GM19025 (cell line): ENCODE measurements at regions not wholly inside any gene's neighbourhood (a gene's known extent, or its start where the extent isn't known, plus 50 kb on each side); places are given as distances from the start of the nearest gene placed in this dataset.

ENCODE experiments used
- ATAC-seq: cut with Tn5 transposase; IDR thresholded peaks from one replicate; pipeline ENCODE4 v1.9.1; 2021; ENCODE audit warnings: mild to moderate bottlenecking, low read depth, moderate library complexity; ENCODE audit not compliant: unreplicated experiment

DNA sequence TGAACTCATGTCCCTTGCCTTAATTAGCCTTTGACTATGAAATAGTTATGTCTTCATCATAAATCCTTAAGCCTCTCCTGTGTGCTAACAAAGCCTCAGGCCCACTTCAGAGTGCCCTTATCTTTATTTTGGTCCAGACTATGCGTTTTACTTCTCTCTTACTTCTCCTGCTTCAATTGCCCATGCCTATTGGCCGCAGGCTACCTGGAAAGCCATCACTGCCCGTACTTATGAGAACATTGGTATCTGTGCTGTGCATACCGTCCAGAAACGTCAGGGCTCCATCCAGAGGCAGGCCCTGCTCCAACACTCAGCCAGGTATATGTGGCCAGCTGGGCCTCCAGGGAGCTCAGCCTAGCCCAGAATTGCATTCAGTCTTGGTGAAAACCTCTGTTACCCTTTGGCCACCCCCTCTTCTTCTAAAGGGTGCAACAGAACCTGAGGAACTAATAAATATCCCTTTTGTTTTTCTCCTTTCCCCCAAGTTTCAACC is 212.4 kb upstream of the MTPN start:
- ATAC-seq, result no peak

DNA sequence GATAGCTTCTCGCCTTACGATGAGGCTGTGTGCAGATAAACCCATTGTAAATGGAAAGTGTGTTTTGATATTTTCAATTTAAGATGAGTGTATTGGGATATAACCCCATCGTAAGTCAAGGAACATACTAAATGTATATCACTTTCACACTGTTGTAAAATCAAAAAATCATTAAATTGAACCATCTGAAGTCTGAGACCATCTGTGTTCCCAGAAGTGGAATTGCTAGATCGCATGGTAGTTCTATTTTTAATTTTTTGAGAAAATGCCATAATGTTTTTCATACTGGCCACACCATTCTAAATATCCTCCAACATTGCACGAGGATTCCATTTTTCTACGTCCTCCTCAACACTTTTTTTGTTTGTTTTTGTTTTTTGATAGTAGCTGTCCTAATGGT is 209.1 kb upstream of the MTPN start:
- no peak for ATAC-seq

DNA sequence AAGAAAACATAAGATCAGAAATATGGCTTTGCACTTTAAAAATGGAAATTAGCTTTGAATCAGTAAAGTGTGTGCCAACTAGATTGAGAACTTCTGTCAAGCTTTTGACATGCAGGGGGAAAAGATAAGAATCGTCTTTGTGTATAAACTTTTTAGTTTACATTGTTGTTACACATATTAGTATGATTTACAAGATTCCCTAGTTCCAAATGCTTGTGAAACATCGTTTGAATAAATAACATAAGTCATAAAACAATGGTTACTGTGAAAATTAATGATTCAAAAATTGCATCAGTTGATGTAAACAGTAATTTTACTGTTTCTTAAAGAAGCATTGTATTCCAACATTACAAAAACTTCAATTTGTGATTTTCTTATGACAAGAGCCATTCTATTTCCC is 207.6 kb upstream of the MTPN start:
- no peak for ATAC-seq

DNA sequence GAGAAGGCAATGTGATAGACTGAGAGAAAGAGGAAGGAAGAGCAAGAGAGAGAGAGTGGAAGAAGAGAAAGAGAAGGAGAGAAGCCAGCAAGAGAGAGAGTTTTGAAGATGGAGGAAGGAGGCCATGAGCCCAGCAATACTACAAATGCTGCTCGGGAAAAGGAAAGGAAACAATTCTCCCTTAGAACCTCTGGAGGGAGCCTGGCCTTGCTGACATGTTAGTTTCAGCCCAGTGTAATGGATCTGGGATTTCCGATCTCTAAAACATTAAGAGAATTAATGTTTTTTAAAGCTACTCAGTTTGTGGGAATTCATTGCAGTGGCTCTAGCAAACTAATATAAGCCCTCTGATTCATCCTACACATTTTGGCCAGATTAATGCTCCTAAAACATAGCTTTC is 206.8 kb upstream of the MTPN start:
- no peak for ATAC-seq

DNA sequence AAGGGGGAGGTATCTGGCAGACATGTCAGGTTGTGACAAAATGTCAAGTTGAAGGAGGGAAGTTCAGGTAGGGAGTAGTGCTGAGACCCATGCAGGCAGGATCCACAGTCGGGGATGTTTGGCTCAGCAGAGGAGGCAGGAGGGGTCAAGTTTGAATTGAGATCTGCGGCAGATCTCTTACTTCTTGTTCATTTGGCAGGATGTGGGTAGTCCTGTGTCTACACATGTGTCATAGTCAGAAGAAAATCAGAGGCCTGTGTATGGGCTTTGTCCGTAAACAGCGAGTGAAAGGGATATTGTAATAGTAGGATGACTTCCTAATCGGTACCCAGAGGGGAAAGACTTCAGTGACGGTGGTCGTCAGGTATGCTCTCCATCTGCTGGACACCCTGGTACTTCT is 203.8 kb upstream of the MTPN start:
- no peak for ATAC-seq

DNA sequence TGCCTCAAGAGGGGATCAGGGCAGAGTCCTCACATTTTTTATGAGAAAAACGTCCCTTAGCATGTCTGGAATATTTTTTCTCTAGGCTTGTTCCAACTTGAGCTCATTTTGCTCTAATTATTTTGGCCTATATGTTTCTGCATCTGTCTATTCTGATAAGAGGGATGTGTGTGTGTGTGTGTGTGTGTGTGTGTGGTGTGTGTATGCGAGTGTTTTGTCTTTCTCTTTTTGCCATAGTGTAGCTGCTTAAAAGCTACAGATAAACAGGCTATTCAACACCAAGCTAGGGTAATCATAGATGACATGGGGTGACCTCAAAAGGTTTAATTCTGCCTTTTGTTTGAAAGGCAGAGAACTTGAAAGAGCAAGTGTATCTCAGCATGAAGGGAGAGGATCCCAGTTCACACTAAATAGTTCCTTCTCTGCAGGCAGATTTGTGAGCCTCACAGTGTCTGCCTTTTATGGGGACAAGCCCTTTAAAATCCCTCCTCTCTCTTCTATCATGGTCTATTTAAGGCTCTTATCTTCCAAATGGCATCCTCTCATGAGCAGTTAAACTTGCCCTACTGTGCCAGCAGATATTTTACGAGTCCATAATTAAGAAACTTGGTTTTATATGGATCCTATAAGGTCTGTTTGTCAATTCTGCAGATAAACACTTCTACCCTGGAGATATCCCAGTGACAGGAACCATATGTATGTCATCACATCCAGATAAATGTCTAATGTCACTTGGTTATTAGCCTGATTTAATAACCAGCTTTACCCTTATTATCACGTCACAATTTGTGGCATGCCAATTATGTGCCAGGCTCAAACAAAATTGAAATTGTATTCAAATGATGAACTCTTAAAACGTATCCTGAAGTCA is 202.9 kb upstream of the MTPN start:
- no peak for ATAC-seq

DNA sequence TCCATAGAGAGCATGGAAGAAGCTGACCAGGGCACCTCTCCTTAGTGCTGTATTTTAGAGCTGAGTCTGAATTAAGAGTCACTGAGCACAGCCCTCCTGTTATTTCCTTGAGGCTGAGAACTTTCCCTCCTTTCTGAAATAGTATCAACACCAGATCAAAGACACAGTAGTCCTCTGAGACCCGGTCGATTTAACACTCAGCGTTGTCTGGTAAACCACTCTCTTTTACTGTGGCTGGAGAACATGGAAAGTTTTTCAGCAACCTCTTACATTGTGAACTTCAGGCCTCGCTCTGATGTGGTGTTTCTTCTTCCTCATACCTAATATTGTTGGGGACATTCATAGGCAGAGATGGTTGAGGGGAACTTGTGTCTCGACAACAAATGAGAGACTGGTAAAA is 202.0 kb upstream of the MTPN start:
- ATAC-seq, result no peak

DNA sequence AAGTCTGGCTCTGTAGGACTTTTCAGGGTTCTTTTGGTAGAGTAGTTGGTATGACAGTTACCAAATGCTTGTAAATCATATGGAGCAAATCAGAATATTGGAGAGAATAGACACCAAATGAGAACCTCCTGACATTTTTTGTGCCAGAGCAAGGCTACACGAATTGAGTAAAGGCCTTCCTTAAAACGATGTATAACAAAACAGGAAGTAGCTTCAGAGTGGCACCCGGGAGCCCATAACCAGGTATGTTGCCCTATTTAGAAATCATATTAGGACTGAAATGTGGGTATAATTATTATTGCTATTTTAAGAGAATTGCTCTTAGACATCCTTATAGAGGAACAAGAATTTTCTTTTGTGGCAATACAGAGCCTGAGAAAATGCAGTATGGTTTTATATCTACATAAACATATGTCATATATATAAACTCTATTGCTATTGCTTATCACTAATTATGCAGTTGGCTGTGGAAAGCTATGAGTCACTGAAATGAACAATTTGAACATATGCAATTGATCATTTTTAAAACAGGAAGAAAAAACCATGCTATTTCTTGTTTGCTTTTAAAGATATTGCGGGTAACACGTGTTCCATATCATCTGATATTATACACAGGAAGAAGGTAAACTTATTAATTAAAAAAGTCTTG is 197.4 kb upstream of the MTPN start:
- ATAC-seq, result no peak

DNA sequence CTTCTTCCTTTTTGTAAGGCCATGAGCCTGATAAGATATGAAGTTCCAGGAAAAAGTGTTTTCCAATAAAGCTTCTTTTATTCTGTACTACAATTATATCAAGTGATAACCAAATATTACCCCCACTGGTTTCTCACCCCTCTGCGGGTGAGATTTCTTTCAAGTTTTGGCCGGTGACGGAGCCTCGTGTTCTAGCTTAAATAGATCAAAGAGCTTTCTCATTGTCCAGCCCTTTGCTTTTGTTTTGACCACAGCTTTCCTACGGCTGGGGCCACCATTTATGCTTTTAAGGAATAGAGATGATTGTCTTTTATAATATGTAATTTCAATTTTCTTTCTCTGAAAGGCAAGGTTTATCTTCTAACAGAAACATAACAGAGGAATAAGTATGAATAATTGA is 196.7 kb upstream of the MTPN start:
- no peak for ATAC-seq

DNA sequence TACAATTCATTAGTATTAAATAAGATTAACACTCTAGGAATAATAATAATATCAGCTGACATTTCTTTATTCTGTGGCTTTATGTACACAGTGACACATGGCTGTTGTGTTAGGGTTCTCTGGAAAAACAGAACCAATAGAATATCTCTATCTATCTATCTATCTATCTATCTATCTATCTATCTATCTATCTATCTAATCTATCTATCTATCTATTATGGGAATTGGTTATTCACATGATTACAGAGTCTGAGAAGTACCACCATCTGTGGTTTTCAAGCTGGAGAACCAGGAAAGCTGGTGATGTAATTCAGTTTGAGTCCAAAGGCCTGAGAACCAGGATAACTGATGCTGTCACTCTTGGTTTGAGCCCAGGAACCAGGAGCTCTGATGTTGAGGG is 194.1 kb upstream of the MTPN start:
- no peak for ATAC-seq

DNA sequence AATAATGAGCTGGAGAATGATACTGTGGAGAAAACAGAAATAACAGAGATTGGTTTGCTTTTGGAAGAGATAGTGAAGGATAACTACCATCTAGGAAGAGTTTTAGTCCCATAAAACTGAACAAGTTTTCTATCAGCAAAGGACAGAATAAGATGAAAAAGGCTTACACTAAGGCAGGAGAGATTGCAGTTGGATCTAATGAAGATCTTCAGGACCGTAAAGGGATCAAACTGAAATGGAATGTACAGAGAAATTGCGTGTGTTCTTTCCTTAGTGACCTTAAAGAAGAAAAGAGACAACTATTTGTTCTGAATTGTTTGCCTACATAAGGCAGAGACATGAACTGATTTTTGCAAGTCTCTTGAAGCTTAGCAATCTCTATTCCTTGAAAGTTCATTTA is 191.7 kb upstream of the MTPN start:
- no peak for ATAC-seq

DNA sequence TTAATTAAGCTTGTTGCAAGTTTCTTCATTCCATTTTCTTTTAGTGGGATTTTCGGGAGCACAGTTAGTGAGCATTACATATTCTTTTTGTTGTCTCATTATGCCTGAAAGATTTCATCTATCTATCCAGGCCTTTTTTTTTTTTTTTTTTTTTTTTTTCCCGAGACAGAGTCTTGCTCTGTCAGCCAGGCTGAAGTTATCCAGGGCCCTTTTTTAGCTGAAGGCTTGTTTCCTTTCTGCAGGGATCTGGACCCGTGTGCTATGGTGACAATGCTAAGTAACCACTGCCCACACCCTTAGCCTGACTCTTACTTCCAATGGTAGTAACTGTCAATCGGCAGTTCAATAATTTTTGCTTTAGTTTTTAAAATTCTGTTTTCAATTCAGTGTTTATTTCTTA is 190.8 kb upstream of the MTPN start:
- no peak for ATAC-seq

DNA sequence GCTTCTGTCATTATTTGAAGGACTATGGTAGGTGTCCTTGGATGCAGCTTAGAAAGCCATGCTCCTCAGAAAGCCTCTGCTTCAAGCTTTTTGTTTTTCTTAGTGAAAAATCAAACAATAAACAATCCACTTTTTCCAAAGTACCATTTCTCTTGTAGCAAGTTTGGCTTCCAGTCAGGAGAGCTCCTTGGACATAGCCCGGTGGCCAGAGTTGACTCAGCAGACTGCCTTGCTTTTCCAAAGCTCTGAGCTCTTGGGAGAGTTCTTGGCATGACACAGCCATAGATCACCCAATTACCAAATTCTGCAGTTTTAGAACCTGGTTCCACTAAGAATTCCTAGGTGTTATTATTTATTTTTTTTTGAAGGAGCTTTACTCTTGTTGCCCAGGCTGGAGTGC is 189.4 kb upstream of the MTPN start:
- ATAC-seq, result no peak

DNA sequence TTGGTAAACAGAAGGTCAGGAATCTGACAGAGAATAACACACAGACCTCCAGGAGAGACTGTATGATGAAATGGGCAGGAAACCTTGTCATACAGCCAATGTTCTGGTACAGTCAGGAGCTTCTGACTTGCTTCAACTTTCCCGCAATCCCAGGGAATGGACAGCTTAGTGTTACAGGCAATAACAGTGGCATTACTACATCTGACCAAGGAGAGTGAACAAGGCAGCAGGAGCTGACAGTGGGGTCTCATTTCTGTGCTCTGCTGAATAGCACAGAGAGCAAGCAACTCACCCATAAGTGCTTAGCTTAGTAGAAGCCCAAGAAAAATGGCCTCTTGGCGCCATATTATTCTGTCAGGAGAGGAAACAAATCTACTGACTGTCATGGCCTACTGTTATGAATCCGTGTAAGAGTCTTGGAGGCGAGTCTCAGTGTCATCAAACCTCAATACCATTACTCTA is 186.2 kb upstream of the MTPN start:
- ATAC-seq, result no peak

DNA sequence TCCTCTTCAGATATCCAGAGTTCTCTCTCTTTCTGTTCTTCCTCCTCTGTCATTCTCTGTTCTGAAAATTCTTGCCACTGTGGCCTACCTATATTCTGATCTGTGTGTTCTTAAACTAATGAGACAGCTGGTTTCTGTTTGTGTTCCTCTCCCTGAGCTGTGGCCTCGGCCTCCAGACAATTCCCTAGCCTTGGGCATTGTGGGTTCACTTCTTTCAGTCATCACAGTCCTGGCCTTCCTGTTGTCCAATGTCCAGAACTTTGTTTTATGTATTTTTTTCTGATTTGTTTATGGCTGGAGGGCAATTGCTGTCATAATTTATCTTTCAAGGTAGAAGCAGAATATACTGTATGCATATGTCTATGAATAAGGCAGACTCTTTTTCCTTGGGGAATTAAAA is 173.2 kb upstream of the MTPN start:
- ATAC-seq, result no peak

DNA sequence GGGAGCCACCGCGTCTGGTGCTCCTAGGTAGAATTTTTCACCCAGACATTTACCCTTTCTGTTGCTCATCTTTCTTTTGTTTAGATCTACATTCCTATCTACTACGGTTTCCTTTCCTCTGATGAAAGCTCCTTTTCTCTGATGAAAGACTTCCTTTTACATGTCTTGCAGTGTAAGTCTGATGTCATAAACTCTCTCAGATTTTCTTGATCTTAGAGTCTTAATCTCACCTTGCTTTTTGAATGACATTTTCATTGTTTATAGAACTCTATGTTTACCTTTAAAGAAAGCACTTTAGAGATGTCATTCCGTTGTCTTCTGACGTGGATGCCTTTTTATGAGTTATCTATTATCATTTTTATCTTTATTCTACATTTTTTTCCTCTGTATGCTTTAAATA is 171.8 kb upstream of the MTPN start:
- ATAC-seq, result no peak

DNA sequence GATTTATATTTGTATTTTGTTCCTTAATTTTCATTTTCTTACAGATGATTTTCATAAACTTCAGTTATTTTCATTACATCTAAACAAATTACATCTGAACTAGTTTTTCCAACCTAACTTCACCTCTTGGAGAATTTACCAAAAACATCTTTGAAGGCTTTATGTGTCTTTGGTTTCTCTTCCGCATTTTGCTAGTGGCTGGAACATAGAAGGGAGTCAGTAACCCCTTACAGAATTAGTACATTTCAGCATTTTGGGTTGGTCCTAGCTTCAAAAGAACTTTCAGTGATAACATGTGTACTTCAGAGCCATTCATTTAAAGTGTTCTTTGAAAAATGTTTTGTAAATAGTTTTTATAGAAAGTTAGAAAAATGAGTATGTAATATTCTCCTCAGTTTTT is 169.8 kb upstream of the MTPN start:
- ATAC-seq, result no peak

DNA sequence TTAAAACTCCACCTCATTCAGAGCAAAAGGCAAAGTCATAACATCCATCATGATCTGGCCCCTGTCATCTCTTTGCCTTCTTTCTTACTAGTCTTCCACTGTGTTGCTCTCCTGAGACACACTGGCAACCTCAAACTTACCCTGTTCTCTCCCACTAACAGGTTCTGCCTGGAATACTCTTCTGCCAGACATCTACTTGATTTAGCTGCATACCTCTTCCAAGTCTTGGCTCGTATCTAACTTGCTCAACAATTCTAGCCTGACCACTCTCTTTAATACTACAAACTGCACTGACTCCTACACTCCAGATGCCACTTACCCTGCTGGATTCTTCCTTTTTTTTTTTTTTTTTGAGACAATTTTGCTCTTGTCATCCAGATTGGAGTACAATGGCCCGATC is 167.0 kb upstream of the MTPN start:
- no peak for ATAC-seq

DNA sequence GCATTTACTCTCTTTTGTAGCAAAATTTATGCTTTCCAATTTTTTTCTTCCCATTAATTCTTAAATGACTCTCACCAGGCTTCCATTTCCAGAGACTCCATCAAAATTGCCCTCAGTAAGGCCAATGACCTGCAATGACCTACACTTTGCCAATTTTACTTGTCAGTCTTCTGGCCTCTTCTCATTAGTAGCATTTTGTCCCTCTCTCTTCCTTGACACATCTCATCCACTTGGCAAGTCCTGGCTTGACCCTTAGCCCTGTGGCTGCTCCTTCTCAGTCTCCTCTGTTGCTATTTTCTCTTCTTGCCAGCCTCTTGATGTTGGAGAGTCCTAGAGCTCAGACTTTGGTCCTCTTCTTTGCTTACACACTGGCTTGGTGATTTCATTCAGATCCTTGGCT is 166.1 kb upstream of the MTPN start:
- no peak for ATAC-seq

DNA sequence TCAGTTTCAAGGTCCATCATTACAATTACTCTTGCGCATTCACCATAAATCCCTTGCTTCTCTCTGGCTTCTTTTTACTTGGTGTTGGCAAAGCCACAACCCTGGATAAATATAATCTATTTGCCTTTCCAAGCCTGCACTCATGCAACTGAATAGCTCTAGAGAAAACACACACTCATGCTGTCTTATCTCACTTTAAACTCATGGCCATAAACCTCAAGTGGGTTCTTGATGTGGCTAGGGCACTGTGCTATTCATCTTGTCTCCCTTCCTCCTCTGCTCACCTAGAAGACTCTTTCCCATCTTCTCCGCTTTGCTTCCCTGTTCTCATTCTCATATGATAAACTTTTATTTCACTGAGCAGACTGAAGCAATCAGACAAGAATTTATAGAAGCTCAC is 165.4 kb upstream of the MTPN start:
- no peak for ATAC-seq

DNA sequence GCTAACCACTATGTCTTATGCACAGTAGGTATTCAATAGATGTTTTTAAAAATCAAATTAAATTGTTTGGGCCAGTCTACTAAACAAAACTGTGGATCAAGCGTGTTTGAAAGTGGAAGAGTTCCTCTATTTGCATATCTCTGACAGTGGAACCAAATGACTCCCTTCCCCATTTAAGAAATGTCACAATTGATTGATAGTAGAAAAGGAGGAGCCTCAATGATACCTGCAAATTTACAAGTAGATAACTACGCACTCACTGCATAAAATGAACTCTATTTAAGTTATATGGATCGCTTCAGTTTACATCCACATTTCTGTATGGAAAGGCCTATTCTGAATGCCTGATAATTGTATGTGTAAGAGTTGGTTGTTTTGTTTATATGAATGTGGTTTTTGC is 163.3 kb upstream of the MTPN start:
- ATAC-seq, result no peak

DNA sequence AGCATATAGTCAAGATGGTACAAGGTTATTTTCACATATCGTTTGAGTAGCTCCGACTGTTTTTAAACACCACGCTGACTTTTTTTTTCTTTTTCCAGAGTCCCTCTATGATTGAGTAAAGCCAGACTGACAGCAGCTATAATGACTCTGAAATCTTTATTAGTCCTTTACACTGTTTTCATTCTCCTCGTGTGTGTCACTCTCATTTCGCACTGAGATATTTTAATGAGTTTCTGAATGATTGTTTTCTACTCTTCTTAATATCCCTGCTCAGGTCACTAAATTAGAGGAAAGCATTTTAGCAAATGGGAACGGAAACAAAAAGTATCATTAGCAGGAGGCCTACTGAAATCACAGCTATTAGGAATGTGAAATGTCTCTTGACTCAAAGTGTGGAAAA is 162.3 kb upstream of the MTPN start:
- no peak for ATAC-seq
